Ureter (tissue), 1 donor: ENCODE measurements at regions not wholly inside any gene's neighbourhood (a gene's known extent, or its start where the extent isn't known, plus 50 kb on each side); places are given as distances from the start of the nearest gene placed in this dataset.
"Not testable (repeated sequence)": the region's sequence is repeated elsewhere in the genome, so short reads cannot be mapped to it uniquely, and the experiment has no call there.

Experiments used
- DNase-seq: peaks from one replicate; pipeline ENCODE4 v3.0.0-alpha.2; 2020; ENCODE audit warnings: low spot score
- donor health status: DM: yes; HTN: yes; CAD: no.

GRCh38 chr3:145175626-145176025, 985.4 kb downstream of the PLOD2 start:
- no peak for DNase-seq

DNA sequence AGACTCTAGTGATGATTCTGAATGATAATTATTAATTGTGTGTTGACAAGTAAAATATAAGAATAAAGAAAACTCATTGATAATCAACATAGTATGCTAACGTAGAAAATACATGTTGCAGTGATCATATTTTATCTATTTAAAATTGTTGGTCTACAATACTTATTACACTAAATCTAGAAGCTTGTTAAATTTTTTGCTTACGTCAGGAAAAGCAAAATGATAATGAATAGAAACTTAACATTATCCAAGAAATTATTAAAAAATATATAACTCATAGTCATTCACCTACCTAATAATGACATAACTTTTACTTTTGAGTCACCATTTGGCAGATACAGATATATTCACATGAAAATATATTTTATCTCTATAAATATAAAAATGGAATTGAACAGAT, 984.1 kb downstream of the PLOD2 start:
- DNase-seq = no peak

DNA sequence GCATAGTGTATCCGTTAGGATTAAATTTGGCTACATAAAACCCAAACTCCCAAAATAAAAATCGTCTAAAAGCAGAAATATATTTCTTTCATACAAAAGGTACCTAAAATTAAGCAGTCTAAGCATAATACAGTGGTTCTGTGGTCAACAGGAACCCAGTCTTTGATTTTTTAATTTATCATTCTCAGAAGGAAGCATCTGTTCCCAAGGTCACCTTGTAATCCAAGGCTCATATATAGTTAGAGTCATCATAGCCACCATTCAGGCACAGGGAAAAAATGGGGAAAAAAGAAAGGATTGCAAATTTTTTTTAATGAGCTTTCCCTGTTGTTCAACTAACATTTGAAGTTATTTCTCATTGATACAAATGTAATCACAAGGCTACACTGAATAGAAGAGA, 983.2 kb downstream of the PLOD2 start:
- DNase-seq = no peak

GRCh38 chr3:145182196-145182911, 978.6 kb downstream of the PLOD2 start:
- no peak for DNase-seq

DNA sequence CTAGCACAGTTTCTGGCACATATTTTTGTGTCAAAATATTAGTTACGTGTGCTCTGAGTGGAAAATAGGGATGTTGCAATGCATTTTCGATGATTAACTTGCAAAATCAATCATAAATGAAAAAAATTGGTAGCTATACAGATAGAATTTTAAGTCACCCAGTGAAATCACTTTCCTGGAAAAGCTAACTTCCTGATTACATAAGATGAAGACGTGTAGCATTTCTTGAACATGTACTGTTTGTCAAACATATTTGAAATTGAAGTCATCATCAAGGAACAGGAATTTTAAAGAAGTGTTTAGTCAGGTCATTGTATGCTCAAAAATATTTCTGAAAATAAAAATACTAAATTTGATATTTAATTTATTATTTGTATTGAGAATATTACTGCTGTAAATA, 977.7 kb downstream of the PLOD2 start:
- no peak for DNase-seq

GRCh38 chr3:145188079-145188770, 972.8 kb downstream of the PLOD2 start:
- DNase-seq = no peak

DNA sequence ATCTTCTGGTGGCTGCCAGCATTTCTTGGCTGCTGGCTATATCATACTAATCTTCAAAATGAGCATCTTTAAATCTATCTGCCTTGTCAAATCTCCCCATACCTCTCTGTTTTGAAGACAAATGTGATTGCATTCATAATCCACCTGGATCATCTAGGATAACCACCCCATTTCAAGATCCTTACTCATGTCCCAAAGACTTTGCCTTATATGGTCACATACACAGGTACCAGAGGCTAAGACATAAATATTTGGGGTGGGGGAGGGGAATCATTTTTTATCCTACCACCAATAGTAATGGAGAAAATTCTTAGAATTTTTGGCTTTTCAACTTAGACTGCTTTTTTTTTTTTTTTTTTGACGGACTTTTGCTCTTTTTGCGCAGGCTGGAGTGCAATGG, 970.8 kb downstream of the PLOD2 start:
- no peak for DNase-seq

DNA sequence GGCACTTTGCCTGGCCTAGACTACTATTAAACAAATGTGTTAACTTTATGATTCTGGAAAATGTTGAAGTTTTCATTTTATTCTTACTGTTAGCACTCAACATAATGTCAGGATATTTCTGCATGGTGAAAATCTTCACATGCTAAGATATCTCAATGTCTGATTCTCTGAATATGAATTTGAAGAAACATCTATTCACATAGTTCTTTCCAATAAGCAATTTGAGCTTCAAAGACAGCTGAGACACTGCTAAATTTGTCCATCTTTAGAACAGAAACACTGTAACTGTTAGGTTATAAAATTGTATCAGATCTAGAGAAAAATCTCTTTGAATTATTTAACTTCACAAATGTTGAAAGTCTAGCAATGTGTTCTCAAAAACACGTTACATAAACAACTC, 970.2 kb downstream of the PLOD2 start:
- DNase-seq = no peak

DNA sequence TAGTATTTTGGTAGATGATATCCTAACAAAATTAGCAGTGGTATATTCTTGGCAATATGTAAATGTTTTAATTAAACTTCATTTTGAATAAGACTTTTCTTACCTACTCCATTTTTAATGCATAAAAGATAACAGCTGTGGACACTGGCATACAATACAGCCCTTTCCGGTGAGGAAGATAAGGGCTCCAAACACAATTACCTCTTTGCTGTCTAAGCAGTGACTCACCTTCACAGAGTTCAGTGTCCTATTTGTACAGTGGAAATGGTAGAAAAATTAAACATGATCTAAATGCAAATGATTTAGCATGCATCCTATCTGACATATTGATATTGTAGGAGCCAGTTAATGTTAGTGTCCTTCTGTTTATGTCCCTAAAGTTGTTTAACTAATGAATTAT, 969.4 kb downstream of the PLOD2 start:
- DNase-seq = no peak

- DNase-seq = no peak
Observed at GRCh38 chr3:145197051-145197820, 963.7 kb downstream of the PLOD2 start.

GRCh38 chr3:145197821-145198220, 963.2 kb downstream of the PLOD2 start:
- DNase-seq = no peak

DNA sequence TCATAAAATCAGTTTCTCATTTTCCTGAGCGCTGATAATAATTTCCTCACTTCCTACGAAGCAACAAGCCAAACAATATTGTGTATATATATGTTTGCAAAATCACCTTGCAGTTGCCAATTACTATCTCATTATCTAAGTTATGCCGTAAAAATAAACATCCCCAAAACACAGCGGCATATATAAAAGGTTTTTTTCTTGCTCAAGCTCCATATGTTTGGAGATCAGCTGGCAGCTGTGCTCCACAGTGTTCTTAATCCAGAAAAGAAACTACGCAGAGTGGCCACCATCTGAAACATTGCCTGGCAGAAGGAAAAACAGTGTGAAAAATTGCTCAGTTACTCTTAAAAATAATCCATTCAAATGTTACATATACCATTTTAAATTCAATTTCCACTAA, 951.4 kb downstream of the PLOD2 start:
- DNase-seq = no peak

GRCh38 chr3:145219355-145220235, 941.4 kb downstream of the PLOD2 start:
- no peak for DNase-seq

GRCh38 chr3:145224886-145225285, 936.1 kb downstream of the PLOD2 start:
- DNase-seq = no peak

DNA sequence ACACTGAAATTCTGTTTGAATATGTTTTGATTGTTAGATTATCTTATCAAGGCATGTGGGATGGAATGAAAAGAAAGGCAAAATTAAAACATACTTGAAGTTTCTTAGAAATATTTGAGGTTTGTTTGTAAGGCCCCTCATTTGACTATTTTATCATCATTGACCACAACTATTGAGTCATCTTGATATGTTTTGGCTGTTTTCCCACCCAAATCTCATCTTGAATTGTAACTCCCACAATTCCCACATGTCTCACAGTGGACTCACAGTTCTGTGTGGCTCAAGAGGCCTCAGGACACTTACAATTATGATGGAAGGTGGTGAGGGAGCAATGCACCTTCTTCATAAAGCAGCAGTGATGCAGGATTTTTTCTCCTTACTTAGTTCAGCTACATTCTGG, 917.1 kb downstream of the PLOD2 start:
- no peak for DNase-seq

- no peak for DNase-seq
Observed at GRCh38 chr3:145244327-145244726, 916.7 kb downstream of the PLOD2 start.

DNA sequence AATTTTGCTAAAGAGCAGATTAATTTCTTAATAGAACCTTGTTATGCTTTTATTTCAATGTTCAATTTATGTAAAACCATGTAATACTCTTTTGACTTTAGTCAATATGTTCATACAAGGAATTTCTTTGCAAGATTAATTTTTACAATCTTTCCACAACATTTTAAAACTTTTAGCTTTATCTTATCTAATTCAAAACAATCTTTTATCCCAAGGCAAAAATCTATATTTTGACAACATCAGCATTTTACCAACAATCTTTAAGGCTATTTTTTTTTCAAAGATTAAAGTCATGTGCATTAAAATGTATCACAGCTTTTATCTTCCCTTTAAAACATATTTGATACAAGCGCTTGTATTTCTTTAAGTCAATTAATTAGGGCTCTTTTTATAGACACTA, 914.7 kb downstream of the PLOD2 start:
- no peak for DNase-seq

DNA sequence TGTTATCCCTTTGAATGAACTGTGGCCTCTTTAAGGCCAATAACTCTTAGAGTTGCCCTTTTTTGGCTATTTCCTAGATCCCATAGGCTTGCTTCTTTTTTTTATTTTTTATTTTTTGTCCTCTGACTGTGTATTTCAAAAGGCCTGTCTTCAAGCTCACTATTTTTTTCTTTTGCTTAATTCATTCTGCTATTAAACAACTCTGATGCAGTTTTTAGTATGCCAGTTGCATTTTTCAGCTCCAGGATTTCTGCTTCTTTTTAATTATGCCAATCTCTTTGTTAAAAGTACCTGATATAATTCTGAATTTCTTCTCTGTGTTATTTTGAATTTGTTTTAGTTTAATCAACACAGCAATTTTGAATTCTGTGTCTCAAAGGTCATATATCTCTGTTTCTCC, 912.1 kb downstream of the PLOD2 start:
- no peak for DNase-seq

GRCh38 chr3:145251311-145251710, 909.7 kb downstream of the PLOD2 start:
- DNase-seq = no peak

DNA sequence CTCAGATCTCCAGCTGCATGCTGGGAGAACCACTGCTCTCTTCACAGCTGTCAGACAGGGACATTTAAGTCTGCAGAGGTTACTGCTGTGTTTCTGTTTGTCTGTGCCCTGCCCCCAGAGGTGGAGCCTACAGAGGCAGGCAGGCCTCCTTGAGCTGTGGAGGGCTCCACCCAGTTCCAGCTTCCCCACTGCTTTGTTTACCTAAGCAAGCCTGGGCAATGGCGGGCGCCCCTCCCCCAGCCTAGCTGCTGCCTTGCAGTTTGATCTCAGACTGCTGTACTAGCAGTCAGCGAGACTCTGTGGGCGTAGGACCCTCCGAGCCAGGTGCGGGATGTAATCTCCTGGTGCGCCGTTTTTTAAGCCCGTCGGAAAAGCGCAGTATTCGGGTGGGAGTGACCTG, 903.0 kb downstream of the PLOD2 start:
- not testable (repeated sequence) for DNase-seq

DNA sequence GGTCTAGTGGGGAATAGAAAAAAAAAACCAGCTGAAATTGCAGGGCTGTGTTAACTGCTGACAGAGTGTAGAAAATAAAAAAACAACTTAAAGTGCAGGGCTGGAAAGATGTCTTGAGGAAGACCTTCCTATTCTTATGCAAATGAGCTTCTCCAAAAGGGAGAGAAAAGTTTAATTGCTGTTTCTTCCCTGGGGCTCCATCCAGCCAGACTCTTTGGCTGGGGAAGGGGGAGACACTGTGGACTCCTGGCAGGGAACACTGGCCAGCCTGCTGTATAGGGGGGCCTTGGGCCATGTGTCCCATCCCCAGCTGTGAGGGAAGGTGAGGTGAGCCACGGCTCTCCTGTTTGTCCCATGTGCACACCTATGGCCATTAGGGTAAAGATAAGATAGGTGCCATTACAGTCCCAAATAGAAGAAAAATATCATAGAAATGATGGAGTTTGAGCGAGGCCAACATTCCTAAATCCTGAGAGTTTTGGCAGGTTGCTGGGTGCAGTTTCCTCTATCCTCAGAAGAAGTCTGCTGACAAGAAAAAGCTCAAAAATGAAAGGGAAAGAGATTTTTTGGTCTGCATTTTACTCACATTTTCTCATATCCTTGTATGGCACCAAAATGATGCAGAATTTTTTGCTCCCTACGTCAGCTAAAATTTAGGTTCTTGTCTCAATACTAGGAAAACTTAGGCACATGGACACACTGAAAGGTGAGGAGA, 901.7 kb downstream of the PLOD2 start:
- no peak for DNase-seq
